ENCODE measurements at regions not wholly inside any gene's neighbourhood (a gene's known extent, or its start where the extent isn't known, plus 50 kb on each side); places are given as distances from the start of the nearest gene placed in this dataset.

DNA sequence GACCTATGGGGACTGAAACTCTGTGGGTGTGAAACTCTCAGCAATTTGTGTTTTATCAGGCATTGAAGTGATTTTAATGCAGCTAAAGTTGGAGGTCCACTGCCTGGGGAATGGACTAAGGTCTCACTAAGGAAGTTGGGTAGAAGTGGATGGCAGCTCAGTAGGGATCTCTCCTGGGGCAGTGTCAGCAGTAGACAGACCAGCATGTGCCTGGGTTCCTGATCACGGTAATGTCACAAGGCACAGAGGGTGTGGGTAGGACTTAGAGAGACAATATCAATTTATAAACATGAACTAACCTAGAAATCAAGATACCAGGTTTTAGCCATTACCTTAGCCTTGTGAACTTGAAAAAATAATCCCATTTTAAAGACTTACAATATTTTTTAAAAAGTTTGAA lies 380.3 kb upstream of the LCORL start:
- Histone ChIP-seq H3K4me2 (ENCODE audit: low read depth, low read length, poor library complexity, severe bottlenecking) (no peak overlapping the region), H3K36me3 (ENCODE audit: insufficient read depth, low read length) (no peaks in the 10 kb centered on the region), H3K9me3 (ENCODE audit: insufficient read depth, low read depth, low read length) (0 out of 2 replicates have a peak, but pooled peaks cover 3% of the 10 kb centered on the region), H3K4me3 (ENCODE audit: low read length, poor library complexity, severe bottlenecking) (no peak overlapping the region), H3K4me1 (ENCODE audit: insufficient read depth, low read length, poor library complexity, severe bottlenecking) (no peaks in the 10 kb centered on the region), H3K79me2 (ENCODE audit: insufficient read depth, low read length) (no peaks in the 10 kb centered on the region), H3K9ac (ENCODE audit: low read depth, low read length, poor library complexity, severe bottlenecking) (no peak overlapping the region), H4K20me1 (ENCODE audit: insufficient read depth, low read length, poor library complexity, severe bottlenecking) (no peaks in the 10 kb centered on the region), H3K9me2 (replicated peaks; ENCODE audit: low read depth, low read length) (no peaks in the 10 kb centered on the region), H2AFZ (ENCODE audit: low read length) (no peak overlapping the region), H3K27me3 (ENCODE audit: insufficient read depth, low read length, poor library complexity, severe bottlenecking) (no peaks in the 10 kb centered on the region), H3F3A (ENCODE audit: low read depth) (no peaks in the 10 kb centered on the region)
- TF ChIP-seq EZH2phosphoT487 (IDR thresholded peaks at IDR 0.05; ENCODE audit: borderline replicate concordance) = no peak
- TF ChIP-seq, protein P1, sequence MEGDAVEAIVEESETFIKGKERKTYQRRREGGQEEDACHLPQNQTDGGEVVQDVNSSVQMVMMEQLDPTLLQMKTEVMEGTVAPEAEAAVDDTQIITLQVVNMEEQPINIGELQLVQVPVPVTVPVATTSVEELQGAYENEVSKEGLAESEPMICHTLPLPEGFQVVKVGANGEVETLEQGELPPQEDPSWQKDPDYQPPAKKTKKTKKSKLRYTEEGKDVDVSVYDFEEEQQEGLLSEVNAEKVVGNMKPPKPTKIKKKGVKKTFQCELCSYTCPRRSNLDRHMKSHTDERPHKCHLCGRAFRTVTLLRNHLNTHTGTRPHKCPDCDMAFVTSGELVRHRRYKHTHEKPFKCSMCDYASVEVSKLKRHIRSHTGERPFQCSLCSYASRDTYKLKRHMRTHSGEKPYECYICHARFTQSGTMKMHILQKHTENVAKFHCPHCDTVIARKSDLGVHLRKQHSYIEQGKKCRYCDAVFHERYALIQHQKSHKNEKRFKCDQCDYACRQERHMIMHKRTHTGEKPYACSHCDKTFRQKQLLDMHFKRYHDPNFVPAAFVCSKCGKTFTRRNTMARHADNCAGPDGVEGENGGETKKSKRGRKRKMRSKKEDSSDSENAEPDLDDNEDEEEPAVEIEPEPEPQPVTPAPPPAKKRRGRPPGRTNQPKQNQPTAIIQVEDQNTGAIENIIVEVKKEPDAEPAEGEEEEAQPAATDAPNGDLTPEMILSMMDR (conservative IDR thresholded peaks at IDR 0.05; ENCODE audit: low read length) = no peak

DNA sequence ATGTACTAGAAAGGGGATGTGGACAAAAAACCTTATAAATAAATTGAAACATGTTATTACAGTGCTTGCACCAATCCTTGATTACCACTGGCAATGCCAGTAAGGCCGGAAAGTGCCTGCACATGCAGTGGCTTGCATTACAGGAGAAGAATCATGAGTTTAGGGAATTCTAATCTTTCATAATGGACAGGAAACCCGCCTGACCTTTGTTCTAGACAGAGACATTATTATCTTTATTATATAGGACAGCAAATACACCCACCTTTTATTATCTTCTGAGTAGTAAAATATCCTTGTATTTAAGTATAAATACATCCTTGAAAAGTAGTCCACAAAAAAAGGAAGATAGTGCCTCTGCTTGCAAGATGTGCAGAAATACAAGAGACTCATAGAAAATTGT lies 379.9 kb upstream of the LCORL start:
- Histone ChIP-seq H3K79me2 (ENCODE audit: insufficient read depth, low read length) (no peaks in the 10 kb centered on the region), H3K9me2 (replicated peaks; ENCODE audit: low read depth, low read length) (no peaks in the 10 kb centered on the region), H3K27me3 (ENCODE audit: insufficient read depth, low read length, poor library complexity, severe bottlenecking) (no peaks in the 10 kb centered on the region), H3K36me3 (ENCODE audit: insufficient read depth, low read length) (no peaks in the 10 kb centered on the region), H3F3A (ENCODE audit: low read depth) (no peaks in the 10 kb centered on the region), H3K4me1 (ENCODE audit: insufficient read depth, low read length, poor library complexity, severe bottlenecking) (no peaks in the 10 kb centered on the region), H2AFZ (ENCODE audit: low read length) (no peak overlapping the region), H3K4me3 (ENCODE audit: low read length, poor library complexity, severe bottlenecking) (no peak overlapping the region), H3K4me2 (ENCODE audit: low read depth, low read length, poor library complexity, severe bottlenecking) (no peak overlapping the region), H3K9me3 (ENCODE audit: insufficient read depth, low read depth, low read length) (0 out of 2 replicates have a peak, but pooled peaks cover 3% of the 10 kb centered on the region), H4K20me1 (ENCODE audit: insufficient read depth, low read length, poor library complexity, severe bottlenecking) (no peaks in the 10 kb centered on the region), H3K9ac (ENCODE audit: low read depth, low read length, poor library complexity, severe bottlenecking) (no peak overlapping the region)
- no peak for TF ChIP-seq EZH2phosphoT487 (IDR thresholded peaks at IDR 0.05; ENCODE audit: borderline replicate concordance)
- TF ChIP-seq, protein P1 (conservative IDR thresholded peaks at IDR 0.05; ENCODE audit: low read length) = no peak

DNA sequence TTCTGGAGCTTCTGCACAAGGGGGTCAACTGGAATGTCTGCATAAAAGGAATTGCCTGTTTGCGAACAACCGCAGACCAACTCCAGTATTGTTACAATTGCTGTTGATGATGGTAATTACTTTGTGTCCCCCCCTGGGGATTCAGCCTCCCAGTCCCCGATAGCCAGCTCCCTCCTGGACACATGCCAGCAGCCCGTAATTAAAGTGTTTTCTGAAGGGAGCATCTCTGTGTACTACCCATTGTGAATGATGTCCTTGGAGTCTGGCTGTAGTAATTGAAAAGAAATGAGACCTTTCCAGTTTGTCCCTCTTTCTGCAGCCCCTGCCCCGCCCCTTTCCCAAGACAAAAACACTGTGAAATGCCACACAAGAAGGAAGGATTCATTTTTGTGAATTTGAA lies 377.1 kb upstream of the LCORL start:
- H2AFZ ChIP-seq (ENCODE audit: low read length) = no peak overlapping the region
- no peak overlapping the region for H3K9ac ChIP-seq (ENCODE audit: low read depth, low read length, poor library complexity, severe bottlenecking)
- H3K9me3 ChIP-seq (ENCODE audit: insufficient read depth, low read depth, low read length) = 0 out of 2 replicates have a peak, but pooled peaks cover 3% of the 10 kb centered on the region
- H3K4me3 ChIP-seq (ENCODE audit: low read length, poor library complexity, severe bottlenecking) = no peak overlapping the region
- TF ChIP-seq EZH2phosphoT487 (IDR thresholded peaks at IDR 0.05; ENCODE audit: borderline replicate concordance) = no peak
- TF ChIP-seq, protein P1 (conservative IDR thresholded peaks at IDR 0.05; ENCODE audit: low read length) = no peak
- H4K20me1 ChIP-seq (ENCODE audit: insufficient read depth, low read length, poor library complexity, severe bottlenecking) = no peaks in the 10 kb centered on the region
- H3F3A ChIP-seq (ENCODE audit: low read depth) = no peaks in the 10 kb centered on the region
- no peaks in the 10 kb centered on the region for H3K79me2 ChIP-seq (ENCODE audit: insufficient read depth, low read length)
- H3K9me2 ChIP-seq (replicated peaks; ENCODE audit: low read depth, low read length) = no peaks in the 10 kb centered on the region
- no peak overlapping the region for H3K4me2 ChIP-seq (ENCODE audit: low read depth, low read length, poor library complexity, severe bottlenecking)
- H3K27me3 ChIP-seq (ENCODE audit: insufficient read depth, low read length, poor library complexity, severe bottlenecking) = no peaks in the 10 kb centered on the region
- H3K36me3 ChIP-seq (ENCODE audit: insufficient read depth, low read length) = no peaks in the 10 kb centered on the region
- H3K4me1 ChIP-seq (ENCODE audit: insufficient read depth, low read length, poor library complexity, severe bottlenecking) = no peaks in the 10 kb centered on the region

All from Loucy (cell line).